GM19395 (cell line): ENCODE measurements at regions not wholly inside any gene's neighbourhood (a gene's known extent, or its start where the extent isn't known, plus 50 kb on each side); places are given as distances from the start of the nearest gene placed in this dataset.
"Not testable (repeated sequence)": the region's sequence is repeated elsewhere in the genome, so short reads cannot be mapped to it uniquely, and the experiment has no call there.

Experiments used
- ATAC-seq: cut with Tn5 transposase; IDR thresholded peaks from one replicate; pipeline ENCODE4 v1.9.1; 2021; ENCODE audit warnings: mild to moderate bottlenecking, moderate library complexity; ENCODE audit not compliant: unreplicated experiment

- no peak for ATAC-seq
Observed at GRCh38 chr13:55553701-55554100, 1587.0 kb upstream of the PRR20A start.

GRCh38 chr13:55554741-55555140 lies 1586.0 kb upstream of the PRR20A start:
- no peak for ATAC-seq

- no peak for ATAC-seq
Observed at GRCh38 chr13:55560331-55560730, 1580.4 kb upstream of the PRR20A start.

- no peak for ATAC-seq
Observed at GRCh38 chr13:55563267-55563666, 1577.5 kb upstream of the PRR20A start.

- no peak for ATAC-seq
Observed at GRCh38 chr13:55566334-55566733, 1574.4 kb upstream of the PRR20A start.

GRCh38 chr13:55566779-55567178 lies 1573.9 kb upstream of the PRR20A start:
- ATAC-seq, result no peak

GRCh38 chr13:55567721-55568625 lies 1572.7 kb upstream of the PRR20A start:
- ATAC-seq, result no peak

- ATAC-seq, result no peak
Observed at GRCh38 chr13:55569082-55569481, 1571.6 kb upstream of the PRR20A start.

GRCh38 chr13:55569514-55569913 lies 1571.2 kb upstream of the PRR20A start:
- ATAC-seq, result no peak

- ATAC-seq, result no peak
Observed at GRCh38 chr13:55570371-55570770, 1570.3 kb upstream of the PRR20A start.

- no peak for ATAC-seq
Observed at GRCh38 chr13:55571237-55571867, 1569.4 kb upstream of the PRR20A start.

GRCh38 chr13:55572408-55572807 lies 1568.3 kb upstream of the PRR20A start:
- no peak for ATAC-seq

GRCh38 chr13:55572862-55573261 lies 1567.9 kb upstream of the PRR20A start:
- ATAC-seq, result no peak

- no peak for ATAC-seq
Observed at GRCh38 chr13:55573565-55573964, 1567.2 kb upstream of the PRR20A start.

- ATAC-seq, result no peak
Observed at GRCh38 chr13:55576389-55576788, 1564.3 kb upstream of the PRR20A start.

GRCh38 chr13:55577082-55577846 lies 1563.5 kb upstream of the PRR20A start:
- ATAC-seq, result no peak

GRCh38 chr13:55577847-55578210 lies 1562.9 kb upstream of the PRR20A start:
- ATAC-seq, result no peak

GRCh38 chr13:55582294-55582693 lies 1558.4 kb upstream of the PRR20A start:
- ATAC-seq, result not testable (repeated sequence)

GRCh38 chr13:55583953-55584593 lies 1556.6 kb upstream of the PRR20A start:
- ATAC-seq, result no peak

- ATAC-seq, result no peak
Observed at GRCh38 chr13:55602784-55603183, 1537.9 kb upstream of the PRR20A start.

GRCh38 chr13:55606045-55606665 lies 1534.6 kb upstream of the PRR20A start:
- ATAC-seq, result no peak
